Spleen (tissue), 11 donors: ENCODE measurements at regions not wholly inside any gene's neighbourhood (a gene's known extent, or its start where the extent isn't known, plus 50 kb on each side); places are given as distances from the start of the nearest gene placed in this dataset.
"Not testable (repeated sequence)": the region's sequence is repeated elsewhere in the genome, so short reads cannot be mapped to it uniquely, and the experiment has no call there.

Experiments used
- DNase-seq: peaks from one replicate; pipeline ENCODE4 v3.0.0-alpha.2; 2020
- H3K27ac ChIP-seq, 8 donors: fragments of 200-600 bp; sonication (generic) in 7 of 8; 1 replicate in 4 of 8; 2 replicates in 4 of 8; pipeline versions ENCODE4 v1.5.0 to v1.8.0; 2016 to 2021; ENCODE audit warnings: inconsistent platforms in 4 of 8, mild to moderate bottlenecking in 4 of 8, moderate library complexity in 1 of 8
- H3K27me3 ChIP-seq, 7 donors: fragments of 200-600 bp; sonication (generic) in 6 of 7; replicated peaks in 1 of 7; 1 replicate in 4 of 7; 2 replicates in 3 of 7; pipeline versions ENCODE4 v1.5.0 to v1.8.0; 2016 to 2021; ENCODE audit warnings: inconsistent platforms in 3 of 7, mild to moderate bottlenecking in 1 of 7
- H3K36me3 ChIP-seq, 6 donors: fragments of 200-600 bp; sonication (generic) in 5 of 6; 1 replicate in 4 of 6; 2 replicates in 2 of 6; pipeline versions ENCODE4 v1.5.0 to v1.8.0; 2016 to 2021; ENCODE audit warnings: inconsistent platforms in 2 of 6
- H3K4me1 ChIP-seq, 6 donors: fragments of 200-600 bp; sonication (generic) in 5 of 6; 1 replicate in 3 of 6; 2 replicates in 3 of 6; pipeline versions ENCODE4 v1.5.0 to v1.8.0; 2016 to 2021; ENCODE audit warnings: inconsistent platforms in 3 of 6
- H3K4me3 ChIP-seq, 8 donors: fragments of 200-600 bp; sonication (generic) in 7 of 8; 1 replicate in 4 of 8; 2 replicates in 4 of 8; pipeline versions ENCODE4 v1.5.0 to v1.8.0; 2016 to 2021; ENCODE audit warnings: inconsistent platforms in 4 of 8, mild to moderate bottlenecking in 4 of 8, moderate library complexity in 2 of 8
- H3K9me3 ChIP-seq, 8 donors: fragments of 200-600 bp; sonication (generic) in 7 of 8; 1 replicate in 4 of 8; 2 replicates in 4 of 8; pipeline versions ENCODE4 v1.5.0 to v1.8.0; 2016 to 2021; ENCODE audit warnings: inconsistent platforms in 4 of 8
- POLR2A ChIP-seq, 3 donors: fragments of 450-650 bp; IDR thresholded peaks; one replicate each; pipeline ENCODE4 v1.5.1; 2017; ENCODE audit warnings: antibody characterized with exemption in 3 of 3, mild to moderate bottlenecking in 1 of 3
- POLR2AphosphoS5 ChIP-seq, 3 donors: sonication (generic); formaldehyde crosslinking; IDR thresholded peaks; one replicate each; pipeline ENCODE4 v1.5.1; 2017; ENCODE audit warnings: antibody characterized with exemption in 3 of 3
- WGBS, 5 donors: extraction: QIAGEN DNeasy Blood & Tissue Kit in 3 of 5; methylation state at CpG; one replicate each; pipeline versions ENCODE4 v1.1.5 to v1.1.7; 2013 to 2018; 5-methylcytosine and 5-hydroxymethylcytosine counted together
- intact Hi-C: fragments of 100-400 bp; cut with DNase I; formaldehyde crosslinking; loops from one replicate; pipeline ENCODE4 v1.15.0; 2023; ENCODE audit warnings: low total_unique reads
- TF ChIP-seq, protein P1 (sequence below), 11 experiments: fragments of 200-600 bp in 7 of 11; fragments of 450-650 bp in 4 of 11; sonication (generic) in 4 of 11; IDR thresholded peaks in 8 of 11; conservative IDR thresholded peaks in 3 of 11; 1 replicate in 7 of 11; 2 replicates in 4 of 11; pipeline versions ENCODE4 v1.4.0 to v1.8.0; 2016 to 2021; ENCODE audit warnings: antibody characterized with exemption in 11 of 11, inconsistent platforms in 4 of 11, mild to moderate bottlenecking in 1 of 11
- donor health status: healthy with polysubstance abuse.
- donor health status: DM: no; HTN: no; CAD: no; lungs with moderate emphysema.
- donor health status: DM: no; HTN: no; CAD: no.
- donor health status: Bipolar disorder and iron deficiency.
- donor health status: healthy.
- donor health status: DM: no; HTN: no; CAD: no.
- donor health status: DM: yes; HTN: yes; CAD: no.

GRCh38 chr3:84680700-84681099, 278.1 kb upstream of the CADM2 start:
- H3K4me3 ChIP-seq = no peak overlapping the region
- no peaks in the 10 kb centered on the region for H3K27me3 ChIP-seq
- no peak for TF ChIP-seq POLR2AphosphoS5 (IDR thresholded peaks at IDR 0.05)
- TF ChIP-seq, protein P1, sequence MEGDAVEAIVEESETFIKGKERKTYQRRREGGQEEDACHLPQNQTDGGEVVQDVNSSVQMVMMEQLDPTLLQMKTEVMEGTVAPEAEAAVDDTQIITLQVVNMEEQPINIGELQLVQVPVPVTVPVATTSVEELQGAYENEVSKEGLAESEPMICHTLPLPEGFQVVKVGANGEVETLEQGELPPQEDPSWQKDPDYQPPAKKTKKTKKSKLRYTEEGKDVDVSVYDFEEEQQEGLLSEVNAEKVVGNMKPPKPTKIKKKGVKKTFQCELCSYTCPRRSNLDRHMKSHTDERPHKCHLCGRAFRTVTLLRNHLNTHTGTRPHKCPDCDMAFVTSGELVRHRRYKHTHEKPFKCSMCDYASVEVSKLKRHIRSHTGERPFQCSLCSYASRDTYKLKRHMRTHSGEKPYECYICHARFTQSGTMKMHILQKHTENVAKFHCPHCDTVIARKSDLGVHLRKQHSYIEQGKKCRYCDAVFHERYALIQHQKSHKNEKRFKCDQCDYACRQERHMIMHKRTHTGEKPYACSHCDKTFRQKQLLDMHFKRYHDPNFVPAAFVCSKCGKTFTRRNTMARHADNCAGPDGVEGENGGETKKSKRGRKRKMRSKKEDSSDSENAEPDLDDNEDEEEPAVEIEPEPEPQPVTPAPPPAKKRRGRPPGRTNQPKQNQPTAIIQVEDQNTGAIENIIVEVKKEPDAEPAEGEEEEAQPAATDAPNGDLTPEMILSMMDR (IDR thresholded peaks at IDR 0.05 in 8 of 11, conservative IDR thresholded peaks at IDR 0.05 in 3 of 11) = no peak
- no peak for TF ChIP-seq POLR2A (IDR thresholded peaks at IDR 0.05)
- DNase-seq = no peak
- no peaks in the 10 kb centered on the region for H3K36me3 ChIP-seq
- H3K9me3 ChIP-seq = no peaks in the 10 kb centered on the region
- no peak overlapping the region for H3K27ac ChIP-seq
- intact Hi-C loops = no loop called here
- H3K4me1 ChIP-seq = no peaks in the 10 kb centered on the region

DNA sequence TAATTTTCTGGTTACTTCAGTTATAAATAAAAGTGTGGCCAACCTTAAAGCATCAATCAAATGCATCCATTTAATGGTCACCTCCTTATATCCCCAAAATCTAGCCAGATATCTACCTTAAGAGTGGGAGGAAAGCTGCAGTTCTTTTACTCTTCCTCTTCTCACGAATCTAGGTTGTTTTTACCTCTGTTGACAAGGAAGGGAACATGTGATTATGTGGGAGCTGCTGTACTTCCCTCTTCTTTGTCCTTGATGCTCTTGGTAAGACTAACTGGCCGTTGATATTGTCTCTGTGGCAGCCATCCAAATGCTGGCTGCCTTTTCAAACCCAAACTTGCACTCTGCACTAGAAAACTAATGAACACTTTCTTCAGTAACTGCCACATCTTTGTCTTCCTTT, 275.3 kb upstream of the CADM2 start:
- intact Hi-C loops = no loop called here
- H3K4me1 ChIP-seq = no peaks in the 10 kb centered on the region
- no peaks in the 10 kb centered on the region for H3K9me3 ChIP-seq
- no peaks in the 10 kb centered on the region for H3K27me3 ChIP-seq
- no peak overlapping the region for H3K27ac ChIP-seq
- WGBS, 5 donors = 17 to 31% (median 23%) methylated on average over 2 of the region's 2 CpGs
- no peak overlapping the region for H3K4me3 ChIP-seq
- no peak for TF ChIP-seq POLR2AphosphoS5 (IDR thresholded peaks at IDR 0.05)
- TF ChIP-seq POLR2A (IDR thresholded peaks at IDR 0.05) = no peak
- TF ChIP-seq, protein P1 (IDR thresholded peaks at IDR 0.05 in 8 of 11, conservative IDR thresholded peaks at IDR 0.05 in 3 of 11) = no peak
- H3K36me3 ChIP-seq = no peaks in the 10 kb centered on the region
- DNase-seq = no peak

- no peak for DNase-seq
- Histone ChIP-seq H3K4me1 (no peaks in the 10 kb centered on the region), H3K9me3 (peaks cover 0 to 4% (median 0%) of the 10 kb centered on the region in 8 donors), H3K27me3 (no peaks in the 10 kb centered on the region), H3K36me3 (no peaks in the 10 kb centered on the region), H3K4me3 (no peak overlapping the region), H3K27ac (no peak overlapping the region)
- no peak for TF ChIP-seq POLR2AphosphoS5 (IDR thresholded peaks at IDR 0.05)
- no peak for TF ChIP-seq POLR2A (IDR thresholded peaks at IDR 0.05)
- TF ChIP-seq, protein P1 (IDR thresholded peaks at IDR 0.05 in 8 of 11, conservative IDR thresholded peaks at IDR 0.05 in 3 of 11) = no peak
- intact Hi-C loops = no loop called here
- 91 to 95% (median 93%) methylated on average over 3 of the region's 3 CpGs for WGBS, 5 donors
These were observed 273.3 kb upstream of the CADM2 start for GRCh38 chr3:84685467-84685866.

- DNase-seq = peak; percentile 48
- Histone ChIP-seq H3K36me3 (no peaks in the 10 kb centered on the region), H3K9me3 (peaks cover 0 to 4% (median 0%) of the 10 kb centered on the region in 8 donors), H3K4me1 (no peaks in the 10 kb centered on the region), H3K4me3 (no peak overlapping the region), H3K27ac (no peak overlapping the region), H3K27me3 (no peaks in the 10 kb centered on the region)
- intact Hi-C loops = no loop called here
- TF ChIP-seq, protein P1 (IDR thresholded peaks at IDR 0.05 in 8 of 11, conservative IDR thresholded peaks at IDR 0.05 in 3 of 11) = no peak
- TF ChIP-seq POLR2AphosphoS5 (IDR thresholded peaks at IDR 0.05) (no peak), POLR2A (IDR thresholded peaks at IDR 0.05) (no peak)
- WGBS, 5 donors = 20 to 62% (median 47%) methylated on average over 1 to 2 of the region's 2 CpGs
These were observed 266.5 kb upstream of the CADM2 start for GRCh38 chr3:84692261-84692660.

- intact Hi-C loops, H3K4me1 ChIP-seq, DNase-seq, H3K36me3 ChIP-seq, H3K27me3 ChIP-seq, H3K4me3 ChIP-seq: not testable (repeated sequence)
- Histone ChIP-seq H3K9me3 (peaks cover 0 to 40% (median 15%) of the 10 kb centered on the region in 8 donors), H3K27ac (peak overlapping the region in 5 of 8 donors; percentile 12 to 61 (median 44))
- 13 to 32% (median 18%) methylated on average over 1 of the region's 1 CpG for WGBS, 5 donors
These were observed 248.5 kb upstream of the CADM2 start for GRCh38 chr3:84710288-84710687.
